CD8-positive, alpha-beta memory T cell (primary cell): ENCODE measurements at regions not wholly inside any gene's neighbourhood (a gene's known extent, or its start where the extent isn't known, plus 50 kb on each side); places are given as distances from the start of the nearest gene placed in this dataset.

ENCODE experiments used
- CTCF ChIA-PET: fragments of 350-600 bp; sonication (Branson Sonifier 250); formaldehyde crosslinking; loops from one replicate; lab custom pipeline; 2021; ENCODE audit warnings: antibody characterized with exemption; lab: Charles Lee
- POLR2A ChIA-PET: fragments of 350-600 bp; sonication (Branson Sonifier 250); formaldehyde crosslinking; loops from one replicate; lab custom pipeline; 2021; ENCODE audit warnings: antibody characterized with exemption; lab: Charles Lee
- DNase-seq, 5 donors: peaks; one replicate each; pipeline versions ENCODE4 v3.0.0 to v3.0.0-alpha.2; 2020 to 2022; ENCODE audit warnings: mixed read lengths in 1 of 5
- H3K27ac ChIP-seq: one replicate; pipeline ENCODE4 v1.7.0; 2013; ENCODE audit warnings: low read depth, mild to moderate bottlenecking, low read length, moderate library complexity
- H3K27me3 ChIP-seq: 2 replicates; pipeline ENCODE4 v1.7.0; 2013; ENCODE audit warnings: low read length, mild to moderate bottlenecking; ENCODE audit not compliant: insufficient read depth, poor library complexity, severe bottlenecking
- H3K36me3 ChIP-seq: 2 replicates; pipeline ENCODE4 v1.7.0; 2013; ENCODE audit warnings: mild to moderate bottlenecking, low read length, moderate library complexity; ENCODE audit not compliant: insufficient read depth
- H3K4me1 ChIP-seq: 2 replicates; pipeline ENCODE4 v1.7.0; 2013; ENCODE audit warnings: mild to moderate bottlenecking, low read length, moderate library complexity; ENCODE audit not compliant: insufficient read depth
- H3K4me3 ChIP-seq: 2 replicates; pipeline ENCODE4 v1.7.0; 2013; ENCODE audit warnings: mild to moderate bottlenecking, low read length
- H3K9me3 ChIP-seq: 2 replicates; pipeline ENCODE4 v1.7.0; 2013; ENCODE audit warnings: mild to moderate bottlenecking, low read length
- H3K27ac Mint-ChIP-seq, 8 donors: one replicate each; pipeline ENCODE4 v1.8.0; 2020 to 2021; ENCODE audit warnings: mixed read lengths in 8 of 8, mild to moderate bottlenecking in 6 of 8, inconsistent platforms in 3 of 8, moderate library complexity in 3 of 8
- H3K27me3 Mint-ChIP-seq, 2 donors: one replicate each; pipeline ENCODE4 v1.8.0; 2020 to 2021; ENCODE audit warnings: mixed read lengths in 2 of 2, mild to moderate bottlenecking in 1 of 2, moderate library complexity in 1 of 2
- H3K36me3 Mint-ChIP-seq, 3 donors: one replicate each; pipeline ENCODE4 v1.8.0; 2020 to 2021; ENCODE audit warnings: mixed read lengths in 3 of 3, inconsistent platforms in 1 of 3, mild to moderate bottlenecking in 1 of 3
- H3K4me1 Mint-ChIP-seq, 3 donors: one replicate each; pipeline ENCODE4 v1.8.0; 2020 to 2021; ENCODE audit warnings: mixed read lengths in 3 of 3, inconsistent platforms in 1 of 3, mild to moderate bottlenecking in 1 of 3
- H3K4me3 Mint-ChIP-seq, 7 donors: one replicate each; pipeline ENCODE4 v1.8.0; 2020 to 2021; ENCODE audit warnings: mixed read lengths in 7 of 7, mild to moderate bottlenecking in 6 of 7, moderate library complexity in 4 of 7, inconsistent platforms in 2 of 7
- H3K9me3 Mint-ChIP-seq, 5 donors: one replicate each; pipeline ENCODE4 v1.8.0; 2020 to 2022; ENCODE audit warnings: mixed read lengths in 5 of 5, mild to moderate bottlenecking in 3 of 5, moderate library complexity in 2 of 5, inconsistent platforms in 1 of 5

GRCh38 chr11:70871881-70872280, 380.5 kb downstream of the SHANK2 start:
- Histone ChIP-seq H3K4me1 (no peaks in the 10 kb centered on the region), H3K9me3 (no peaks in the 10 kb centered on the region), H3K4me3 (no peak overlapping the region), H3K36me3 (no peaks in the 10 kb centered on the region), H3K27ac (no peak overlapping the region), H3K27me3 (no peaks in the 10 kb centered on the region)
- peak overlapping the region in 1 of 8 donors; percentile 39 for H3K27ac Mint-ChIP-seq
- DNase-seq, result no peak
- H3K27me3 Mint-ChIP-seq, result peaks cover 1 to 11% of the 10 kb centered on the region in 2 donors
- H3K36me3 Mint-ChIP-seq, result no peaks in the 10 kb centered on the region
- CTCF ChIA-PET, result no interaction called here
- POLR2A ChIA-PET, result no interaction called here
- no peaks in the 10 kb centered on the region for H3K4me1 Mint-ChIP-seq
- no peak overlapping the region for H3K4me3 Mint-ChIP-seq
- no peaks in the 10 kb centered on the region for H3K9me3 Mint-ChIP-seq

DNA sequence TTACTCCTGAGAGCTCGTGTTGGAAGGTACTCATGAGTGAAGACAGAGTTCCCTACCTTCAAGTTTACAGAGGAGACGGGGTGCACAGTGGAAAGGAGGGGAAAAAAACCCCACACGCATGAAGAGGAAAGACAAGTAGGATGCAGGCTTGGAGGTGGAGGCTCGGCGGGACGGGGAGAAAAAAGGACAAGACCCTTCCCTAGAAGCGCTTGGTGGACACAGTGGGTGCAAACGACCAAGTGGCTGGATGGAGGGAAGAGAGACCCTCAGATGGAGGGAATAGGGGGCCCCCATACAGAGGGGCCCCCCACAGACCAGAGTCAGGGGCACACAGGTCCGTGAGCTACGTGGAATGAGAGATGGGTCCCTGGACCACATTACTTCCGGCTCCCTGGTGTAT, 380.1 kb downstream of the SHANK2 start:
- Histone ChIP-seq H3K27ac (no peak overlapping the region), H3K4me3 (no peak overlapping the region), H3K9me3 (no peaks in the 10 kb centered on the region), H3K4me1 (no peaks in the 10 kb centered on the region), H3K27me3 (no peaks in the 10 kb centered on the region), H3K36me3 (no peaks in the 10 kb centered on the region)
- no peak for DNase-seq
- H3K27me3 Mint-ChIP-seq, result peaks cover 2 to 11% of the 10 kb centered on the region in 2 donors
- no peaks in the 10 kb centered on the region for H3K4me1 Mint-ChIP-seq
- no peak overlapping the region for H3K27ac Mint-ChIP-seq
- no peak overlapping the region for H3K4me3 Mint-ChIP-seq
- POLR2A ChIA-PET, result no interaction called here
- no peaks in the 10 kb centered on the region for H3K36me3 Mint-ChIP-seq
- no peaks in the 10 kb centered on the region for H3K9me3 Mint-ChIP-seq
- CTCF ChIA-PET, result no interaction called here

DNA sequence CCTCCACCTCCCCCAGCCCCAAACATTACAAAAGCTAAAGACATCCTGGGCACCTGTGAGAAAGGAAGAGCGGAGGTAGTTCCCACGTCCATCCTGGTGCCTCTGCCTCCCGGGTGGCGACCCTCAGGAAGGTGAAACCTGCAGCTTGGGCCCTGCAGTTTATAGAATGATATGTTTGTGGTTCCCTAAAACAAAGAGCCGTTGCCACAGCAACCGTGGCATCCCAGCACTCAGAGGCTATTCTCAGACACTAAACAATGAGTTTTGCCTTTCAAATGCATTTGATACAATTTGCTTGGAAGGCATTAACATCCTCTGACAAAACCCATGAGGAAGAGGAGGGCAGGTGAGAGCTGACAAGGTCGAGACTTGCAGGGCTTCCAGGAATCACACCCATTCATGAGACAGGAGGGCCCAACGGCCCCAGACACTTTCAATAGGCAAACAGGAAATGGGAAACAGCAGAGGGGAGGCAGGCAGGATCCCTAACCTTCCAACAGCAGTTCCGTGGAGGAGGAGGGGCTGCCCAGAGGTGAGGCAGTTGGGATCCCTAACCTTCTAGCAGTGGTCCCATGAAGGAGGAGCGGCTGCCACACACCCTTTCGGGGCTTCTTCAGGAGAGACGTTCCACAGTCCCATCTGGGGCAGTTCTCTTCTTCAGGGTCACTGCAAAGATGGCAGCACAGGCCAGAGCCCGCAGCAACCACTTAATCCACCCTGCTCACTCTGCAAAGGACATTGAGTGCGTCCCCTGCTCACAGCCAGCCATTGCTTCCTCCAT, 379.2 kb downstream of the SHANK2 start:
- Histone ChIP-seq H3K4me1 (no peaks in the 10 kb centered on the region), H3K27ac (no peak overlapping the region), H3K27me3 (no peaks in the 10 kb centered on the region), H3K4me3 (no peak overlapping the region), H3K36me3 (no peaks in the 10 kb centered on the region), H3K9me3 (no peaks in the 10 kb centered on the region)
- ChIA-PET POLR2A (no interaction called here), CTCF (no interaction called here)
- Mint-ChIP-seq H3K27ac (no peak overlapping the region), H3K4me3 (no peak overlapping the region), H3K9me3 (no peaks in the 10 kb centered on the region), H3K4me1 (no peaks in the 10 kb centered on the region), H3K27me3 (peaks cover 2 to 11% of the 10 kb centered on the region in 2 donors), H3K36me3 (no peaks in the 10 kb centered on the region)
- no peak for DNase-seq

- Mint-ChIP-seq H3K4me3 (no peak overlapping the region), H3K27ac (no peak overlapping the region), H3K27me3 (peaks cover 2 to 11% of the 10 kb centered on the region in 2 donors), H3K4me1 (no peaks in the 10 kb centered on the region), H3K9me3 (no peaks in the 10 kb centered on the region), H3K36me3 (no peaks in the 10 kb centered on the region)
- Histone ChIP-seq H3K27me3 (no peaks in the 10 kb centered on the region), H3K4me3 (no peak overlapping the region), H3K27ac (no peak overlapping the region), H3K36me3 (no peaks in the 10 kb centered on the region), H3K4me1 (no peaks in the 10 kb centered on the region), H3K9me3 (no peaks in the 10 kb centered on the region)
- POLR2A ChIA-PET, result no interaction called here
- CTCF ChIA-PET, result no interaction called here
- no peak for DNase-seq
These were observed 378.5 kb downstream of the SHANK2 start for GRCh38 chr11:70873736-70874412.

DNA sequence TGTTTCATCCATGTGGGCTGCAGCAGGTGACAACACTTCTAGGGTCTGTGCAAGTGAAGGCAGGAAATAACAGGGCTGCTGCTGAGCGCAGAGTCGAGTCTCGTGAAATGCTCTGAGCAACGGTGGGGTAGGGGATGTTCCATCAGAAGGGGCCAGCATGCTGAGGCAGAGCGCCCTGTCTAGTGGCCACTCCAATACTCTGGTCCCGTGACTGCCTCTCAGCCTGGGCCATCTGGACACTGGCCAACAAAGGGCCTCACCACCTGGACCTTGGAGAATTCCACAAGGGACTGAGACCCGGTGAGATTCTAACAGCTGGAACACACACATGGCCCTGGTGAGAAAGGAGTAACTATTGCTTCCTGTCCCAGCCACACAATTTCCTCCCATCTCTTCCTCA, 375.7 kb downstream of the SHANK2 start:
- Histone ChIP-seq H3K27ac (no peak overlapping the region), H3K4me1 (no peaks in the 10 kb centered on the region), H3K4me3 (no peak overlapping the region), H3K36me3 (no peaks in the 10 kb centered on the region), H3K9me3 (no peaks in the 10 kb centered on the region), H3K27me3 (no peaks in the 10 kb centered on the region)
- Mint-ChIP-seq H3K36me3 (no peaks in the 10 kb centered on the region), H3K4me1 (no peaks in the 10 kb centered on the region), H3K9me3 (no peaks in the 10 kb centered on the region), H3K27ac (no peak overlapping the region), H3K27me3 (peaks cover 3% of the 10 kb centered on the region in 2 donors), H3K4me3 (no peak overlapping the region)
- DNase-seq, result no peak
- CTCF ChIA-PET, result interaction anchor here (1.2 kb wide), 1 partner anchor 16 kb away, joined by 3 read pairs; no protein-coding TSS in a partner anchor
- POLR2A ChIA-PET, result no interaction called here

DNA sequence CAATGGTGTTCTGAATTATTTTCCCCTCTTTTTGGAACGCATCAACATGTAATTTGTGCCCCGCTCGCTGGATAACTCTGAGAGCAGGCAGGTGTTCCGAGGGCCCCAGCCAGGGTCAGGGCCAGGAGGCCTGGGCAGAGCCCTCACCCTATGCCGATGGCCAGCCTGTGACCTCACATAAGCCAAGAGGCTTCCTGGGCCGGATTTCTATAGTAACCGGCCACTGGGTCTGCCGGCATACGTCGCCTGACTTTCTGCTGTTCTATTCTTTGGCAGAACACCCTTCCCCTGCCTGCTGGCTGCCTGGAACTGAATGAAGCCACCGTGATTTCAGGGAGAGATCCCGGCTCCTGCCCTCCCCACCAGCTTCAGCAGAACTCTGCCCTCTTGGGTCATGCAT, 375.2 kb downstream of the SHANK2 start:
- DNase-seq, result no peak
- H3K9me3 Mint-ChIP-seq, result no peaks in the 10 kb centered on the region

GRCh38 chr11:70878366-70878765, 374.0 kb downstream of the SHANK2 start:
- Histone ChIP-seq H3K4me1 (no peaks in the 10 kb centered on the region), H3K9me3 (no peaks in the 10 kb centered on the region), H3K4me3 (no peak overlapping the region), H3K27ac (no peak overlapping the region), H3K27me3 (no peaks in the 10 kb centered on the region), H3K36me3 (no peaks in the 10 kb centered on the region)
- no peak overlapping the region for H3K4me3 Mint-ChIP-seq
- ChIA-PET POLR2A (no interaction called here), CTCF (no interaction called here)
- no peak for DNase-seq
- H3K9me3 Mint-ChIP-seq, result no peaks in the 10 kb centered on the region
- H3K27ac Mint-ChIP-seq, result no peak overlapping the region
- peaks cover 0 to 3% of the 10 kb centered on the region in 2 donors for H3K27me3 Mint-ChIP-seq
- H3K36me3 Mint-ChIP-seq, result no peaks in the 10 kb centered on the region
- no peaks in the 10 kb centered on the region for H3K4me1 Mint-ChIP-seq

More for the DNA sequence above, 375.2 kb downstream of the SHANK2 start:
- ChIA-PET POLR2A (no interaction called here), CTCF (interaction anchor here (1.2 kb wide), 1 partner anchor 15 kb away, joined by 3 read pairs; no protein-coding TSS in a partner anchor)
- H3K36me3 Mint-ChIP-seq, result no peaks in the 10 kb centered on the region
- peaks cover 0 to 3% of the 10 kb centered on the region in 2 donors for H3K27me3 Mint-ChIP-seq
- H3K27ac Mint-ChIP-seq, result no peak overlapping the region
- Histone ChIP-seq H3K4me1 (no peaks in the 10 kb centered on the region), H3K27ac (no peak overlapping the region), H3K27me3 (no peaks in the 10 kb centered on the region), H3K9me3 (no peaks in the 10 kb centered on the region), H3K36me3 (no peaks in the 10 kb centered on the region), H3K4me3 (no peak overlapping the region)
- H3K4me3 Mint-ChIP-seq, result no peak overlapping the region
- H3K4me1 Mint-ChIP-seq, result no peaks in the 10 kb centered on the region

DNA sequence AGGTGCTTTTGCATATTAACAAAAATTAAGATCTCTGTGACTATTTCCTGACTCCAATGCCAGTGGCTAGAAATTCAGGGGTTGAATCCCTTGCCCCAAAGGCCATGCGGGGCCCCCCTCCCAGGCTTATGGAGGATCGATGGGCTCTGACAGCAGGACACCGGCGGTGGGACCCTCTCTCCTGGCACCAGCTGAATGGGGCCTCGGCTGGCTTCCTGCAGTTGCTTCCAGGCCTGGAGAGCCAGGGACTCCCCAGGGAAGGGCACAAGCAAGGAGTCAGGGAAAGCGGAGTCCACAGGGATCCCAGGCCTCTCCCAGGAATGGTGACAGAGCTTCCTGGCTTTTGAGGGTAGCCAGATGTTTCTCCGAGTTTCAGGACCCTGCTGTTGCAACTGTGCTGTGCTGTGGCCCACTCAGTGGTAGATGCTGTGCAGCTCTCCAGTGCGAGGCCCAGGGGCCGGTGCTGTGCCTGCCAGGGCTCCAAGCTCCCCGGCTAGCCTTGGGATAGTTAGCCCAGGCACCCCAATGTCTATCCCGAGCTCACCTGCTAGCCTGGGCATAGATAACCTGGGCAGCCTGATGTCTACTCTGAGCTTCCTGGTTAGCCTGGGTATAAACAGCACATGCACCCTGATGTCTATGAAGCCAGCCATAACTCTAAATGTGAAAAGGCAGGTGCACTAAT, 372.6 kb downstream of the SHANK2 start:
- H3K27ac Mint-ChIP-seq, result no peak overlapping the region
- ChIA-PET POLR2A (no interaction called here), CTCF (no interaction called here)
- no peaks in the 10 kb centered on the region for H3K4me1 Mint-ChIP-seq
- Histone ChIP-seq H3K4me1 (no peaks in the 10 kb centered on the region), H3K36me3 (no peaks in the 10 kb centered on the region), H3K27me3 (no peaks in the 10 kb centered on the region), H3K4me3 (no peak overlapping the region), H3K27ac (no peak overlapping the region), H3K9me3 (no peaks in the 10 kb centered on the region)
- no peak overlapping the region for H3K4me3 Mint-ChIP-seq
- H3K9me3 Mint-ChIP-seq, result no peaks in the 10 kb centered on the region
- peaks cover 0 to 5% of the 10 kb centered on the region in 2 donors for H3K27me3 Mint-ChIP-seq
- no peaks in the 10 kb centered on the region for H3K36me3 Mint-ChIP-seq
- DNase-seq, result no peak
